ENCODE measurements at regions not wholly inside any gene's neighbourhood (a gene's known extent, or its start where the extent isn't known, plus 50 kb on each side); places are given as distances from the start of the nearest gene placed in this dataset.

- FAIRE-seq, result no peak
- intact Hi-C loops (cut with micrococcal nuclease), result no loop called here
- POLR2A ChIA-PET, result no interaction called here
Measured at GRCh38 chr14:97179573-97179972, 382.4 kb downstream of the VRK1 start.

More at GRCh38 chr14:97179573-97179972, 382.4 kb downstream of the VRK1 start:
- no TSS peak for BruUV-seq (replicated peaks)
- Histone ChIP-seq H3K9me1 (replicated peaks; ENCODE audit: control insufficient read depth, extremely low read depth, insufficient read depth, low read length) (no peaks in the 10 kb centered on the region), H3K36me3 (ENCODE audit: control insufficient read depth in 2 of 2, extremely low read depth in 1 of 2, insufficient read depth in 2 of 2, low read length in 2 of 2) (no peaks in the 10 kb centered on the region), H3K27ac (ENCODE audit: insufficient read depth, low read depth, low read length) (no peak overlapping the region), H3K79me2 (ENCODE audit: control insufficient read depth, insufficient read depth, low read length) (no peaks in the 10 kb centered on the region), H2AFZ (ENCODE audit: low read depth, low read length) (no peak overlapping the region), H3K9me3 (replicated peaks; ENCODE audit: control insufficient read depth, insufficient read depth, low read length) (no peaks in the 10 kb centered on the region), H3K4me1 (ENCODE audit: control insufficient read depth, extremely low read depth, insufficient read depth, low read length) (no peaks in the 10 kb centered on the region), H4K20me1 (replicated peaks; ENCODE audit: control insufficient read depth, extremely low read depth, insufficient read depth, low read length) (no peaks in the 10 kb centered on the region), H3K27me3 (ENCODE audit: control insufficient read depth in 2 of 2, insufficient read depth in 2 of 2, low read length in 2 of 2) (no peaks in the 10 kb centered on the region), H3K4me3 (replicated peaks in 1 of 3; ENCODE audit: insufficient read depth in 1 of 3, low read depth in 1 of 3, low read length in 3 of 3) (no peak overlapping the region), H3K9ac (replicated peaks; ENCODE audit: extremely low read depth, insufficient read depth, low read length) (no peak overlapping the region), H3K4me2 (ENCODE audit: insufficient read depth, low read length) (no peak overlapping the region)
- dilution Hi-C loops (cut with MboI; ENCODE audit: extremely low pct_ligation_motif_present, low sequenced_read_pairs), result no loop called here
- CTCF ChIA-PET, result no interaction called here
- TF ChIP-seq FOS (IDR thresholded peaks at IDR 0.05; ENCODE audit: borderline replicate concordance, insufficient read depth, low read length) (no peak), POLR2AphosphoS5 (IDR thresholded peaks at IDR 0.05; ENCODE audit: insufficient read depth, low read depth, low read length) (no peak), EZH2 (IDR thresholded peaks at IDR 0.05; ENCODE audit: borderline replicate concordance, low read depth, low read length, severe bottlenecking) (no peak), MYC (IDR thresholded peaks at IDR 0.05; ENCODE audit: low read depth, low read length) (no peak), CTCF (IDR thresholded peaks at IDR 0.05; ENCODE audit: extremely low read depth in 1 of 2, insufficient read depth in 1 of 2, low read depth in 1 of 2, low read length in 2 of 2) (no peak), POLR2A (IDR thresholded peaks at IDR 0.05; ENCODE audit: low read depth, low read length) (no peak), GATA2 (IDR thresholded peaks at IDR 0.05; ENCODE audit: insufficient read depth, insufficient read length, low read depth, low read length) (no peak), JUN (IDR thresholded peaks at IDR 0.05; ENCODE audit: borderline replicate concordance, insufficient read depth, insufficient read length, low read depth) (no peak), MAX (IDR thresholded peaks at IDR 0.05; ENCODE audit: insufficient read depth, insufficient read length) (no peak)
- no peak for DNase-seq (ENCODE audit: low read depth, low spot score)
